ENCODE measurements at regions not wholly inside any gene's neighbourhood (a gene's known extent, or its start where the extent isn't known, plus 50 kb on each side); places are given as distances from the start of the nearest gene placed in this dataset.

DNA sequence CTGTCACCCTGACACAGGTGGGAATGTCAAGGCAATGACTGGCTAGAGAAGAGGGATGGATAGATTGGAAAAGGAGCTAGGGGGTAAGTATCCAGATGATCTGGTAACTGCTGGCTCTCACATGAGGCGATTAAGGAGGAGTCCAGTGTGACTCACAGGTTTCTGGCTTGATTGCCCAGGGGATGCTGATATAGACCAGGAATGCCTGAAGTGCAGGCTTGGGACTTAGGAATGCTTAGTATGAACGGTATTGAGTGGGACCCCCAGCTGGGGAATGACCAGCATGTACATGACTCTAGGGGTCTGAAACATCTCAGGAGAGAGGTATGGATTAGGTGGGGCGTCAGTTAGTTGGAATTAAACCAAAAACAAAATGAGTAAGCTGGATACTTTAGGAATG is 65.8 kb upstream of the PRPS1 start:
- TF ChIP-seq, protein P1, sequence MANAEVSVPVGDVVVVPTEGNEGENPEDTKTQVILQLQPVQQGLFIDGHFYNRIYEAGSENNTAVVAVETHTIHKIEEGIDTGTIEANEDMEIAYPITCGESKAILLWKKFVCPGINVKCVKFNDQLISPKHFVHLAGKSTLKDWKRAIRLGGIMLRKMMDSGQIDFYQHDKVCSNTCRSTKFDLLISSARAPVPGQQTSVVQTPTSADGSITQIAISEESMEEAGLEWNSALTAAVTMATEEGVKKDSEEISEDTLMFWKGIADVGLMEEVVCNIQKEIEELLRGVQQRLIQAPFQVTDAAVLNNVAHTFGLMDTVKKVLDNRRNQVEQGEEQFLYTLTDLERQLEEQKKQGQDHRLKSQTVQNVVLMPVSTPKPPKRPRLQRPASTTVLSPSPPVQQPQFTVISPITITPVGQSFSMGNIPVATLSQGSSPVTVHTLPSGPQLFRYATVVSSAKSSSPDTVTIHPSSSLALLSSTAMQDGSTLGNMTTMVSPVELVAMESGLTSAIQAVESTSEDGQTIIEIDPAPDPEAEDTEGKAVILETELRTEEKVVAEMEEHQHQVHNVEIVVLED (CRISPR knock-in tag; IDR thresholded peaks at IDR 0.05; ENCODE audit: borderline replicate concordance), result no peak
- TF ChIP-seq ZSCAN22 (CRISPR knock-in tag; IDR thresholded peaks at IDR 0.05) (no peak), STAT5B (CRISPR knock-in tag; IDR thresholded peaks at IDR 0.05) (no peak), ZNF30 (CRISPR knock-in tag; IDR thresholded peaks at IDR 0.05) (no peak), CBX2 (IDR thresholded peaks at IDR 0.05; ENCODE audit: low read depth, low read length) (no peak), CBX2 (CRISPR knock-in tag; IDR thresholded peaks at IDR 0.05; ENCODE audit: low read depth) (no peak), SOX6 (IDR thresholded peaks at IDR 0.05) (no peak), SOX6 (CRISPR knock-in tag; IDR thresholded peaks at IDR 0.05) (no peak)
- TF ChIP-seq, protein P2, sequence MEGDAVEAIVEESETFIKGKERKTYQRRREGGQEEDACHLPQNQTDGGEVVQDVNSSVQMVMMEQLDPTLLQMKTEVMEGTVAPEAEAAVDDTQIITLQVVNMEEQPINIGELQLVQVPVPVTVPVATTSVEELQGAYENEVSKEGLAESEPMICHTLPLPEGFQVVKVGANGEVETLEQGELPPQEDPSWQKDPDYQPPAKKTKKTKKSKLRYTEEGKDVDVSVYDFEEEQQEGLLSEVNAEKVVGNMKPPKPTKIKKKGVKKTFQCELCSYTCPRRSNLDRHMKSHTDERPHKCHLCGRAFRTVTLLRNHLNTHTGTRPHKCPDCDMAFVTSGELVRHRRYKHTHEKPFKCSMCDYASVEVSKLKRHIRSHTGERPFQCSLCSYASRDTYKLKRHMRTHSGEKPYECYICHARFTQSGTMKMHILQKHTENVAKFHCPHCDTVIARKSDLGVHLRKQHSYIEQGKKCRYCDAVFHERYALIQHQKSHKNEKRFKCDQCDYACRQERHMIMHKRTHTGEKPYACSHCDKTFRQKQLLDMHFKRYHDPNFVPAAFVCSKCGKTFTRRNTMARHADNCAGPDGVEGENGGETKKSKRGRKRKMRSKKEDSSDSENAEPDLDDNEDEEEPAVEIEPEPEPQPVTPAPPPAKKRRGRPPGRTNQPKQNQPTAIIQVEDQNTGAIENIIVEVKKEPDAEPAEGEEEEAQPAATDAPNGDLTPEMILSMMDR (CRISPR knock-in tag; IDR thresholded peaks at IDR 0.05), result no peak
- TF ChIP-seq, protein P3, sequence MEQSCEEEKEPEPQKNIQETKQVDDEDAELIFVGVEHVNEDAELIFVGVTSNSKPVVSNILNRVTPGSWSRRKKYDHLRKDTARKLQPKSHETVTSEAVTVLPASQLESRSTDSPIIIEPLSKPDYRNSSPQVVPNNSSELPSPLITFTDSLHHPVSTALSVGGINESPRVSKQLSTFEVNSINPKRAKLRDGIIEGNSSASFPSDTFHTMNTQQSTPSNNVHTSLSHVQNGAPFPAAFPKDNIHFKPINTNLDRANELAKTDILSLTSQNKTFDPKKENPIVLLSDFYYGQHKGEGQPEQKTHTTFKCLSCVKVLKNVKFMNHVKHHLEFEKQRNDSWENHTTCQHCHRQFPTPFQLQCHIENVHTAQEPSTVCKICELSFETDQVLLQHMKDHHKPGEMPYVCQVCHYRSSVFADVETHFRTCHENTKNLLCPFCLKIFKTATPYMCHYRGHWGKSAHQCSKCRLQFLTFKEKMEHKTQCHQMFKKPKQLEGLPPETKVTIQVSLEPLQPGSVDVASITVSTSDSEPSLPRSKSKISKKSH (CRISPR knock-in tag; IDR thresholded peaks at IDR 0.05; ENCODE audit: borderline replicate concordance), result no peak
- TF ChIP-seq, protein P4, sequence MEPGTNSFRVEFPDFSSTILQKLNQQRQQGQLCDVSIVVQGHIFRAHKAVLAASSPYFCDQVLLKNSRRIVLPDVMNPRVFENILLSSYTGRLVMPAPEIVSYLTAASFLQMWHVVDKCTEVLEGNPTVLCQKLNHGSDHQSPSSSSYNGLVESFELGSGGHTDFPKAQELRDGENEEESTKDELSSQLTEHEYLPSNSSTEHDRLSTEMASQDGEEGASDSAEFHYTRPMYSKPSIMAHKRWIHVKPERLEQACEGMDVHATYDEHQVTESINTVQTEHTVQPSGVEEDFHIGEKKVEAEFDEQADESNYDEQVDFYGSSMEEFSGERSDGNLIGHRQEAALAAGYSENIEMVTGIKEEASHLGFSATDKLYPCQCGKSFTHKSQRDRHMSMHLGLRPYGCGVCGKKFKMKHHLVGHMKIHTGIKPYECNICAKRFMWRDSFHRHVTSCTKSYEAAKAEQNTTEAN (CRISPR knock-in tag; conservative IDR thresholded peaks at IDR 0.05), result no peak

Measured in HepG2 (cell line).